Caco-2 (cell line): ENCODE measurements at regions not wholly inside any gene's neighbourhood (a gene's known extent, or its start where the extent isn't known, plus 50 kb on each side); places are given as distances from the start of the nearest gene placed in this dataset.

Experiments used
- BruUV-seq: library from RNA; stranded (reverse); fragments of 400-500 nt; replicated peaks from 2 replicates; lab custom pipeline; 2021; lab: Mats Ljungman, UMichigan
- CTCF ChIA-PET: fragments of 300-600 bp; sonication (Branson Sonifier 250); formaldehyde crosslinking; loops from one replicate; lab custom pipeline; 2022; ENCODE audit warnings: antibody characterized with exemption; lab: Charles Lee
- POLR2A ChIA-PET: fragments of 300-600 bp; sonication (Branson Sonifier 250); formaldehyde crosslinking; loops from one replicate; lab custom pipeline; 2022; ENCODE audit warnings: antibody characterized with exemption; lab: Charles Lee
- DNase-seq, 2 experiments: peaks; one replicate each; pipeline versions ENCODE4 v3.0.0 to v3.0.0-alpha.2; 2020 to 2022
- H3K27me3 ChIP-seq: replicated peaks from 2 replicates; pipeline ENCODE4 v1.6.0; 2011; ENCODE audit warnings: low read length; ENCODE audit not compliant: control insufficient read depth, insufficient read depth
- H3K36me3 ChIP-seq: 2 replicates; pipeline ENCODE4 v1.5.1; 2011; ENCODE audit warnings: low read length; ENCODE audit not compliant: control insufficient read depth, insufficient read depth
- H3K4me1 ChIP-seq: fragments of 250-450 bp; sonication (Bioruptor Pico); 2 replicates; pipeline ENCODE4 v1.5.1; 2020; ENCODE audit warnings: mild to moderate bottlenecking
- H3K4me3 ChIP-seq: 2 replicates; pipeline ENCODE4 v1.5.1; 2011; ENCODE audit warnings: low read depth, mild to moderate bottlenecking, control low read depth, low read length
- H3K9me3 ChIP-seq: fragments of 250-450 bp; sonication (Bioruptor Pico); 2 replicates; pipeline ENCODE4 v1.5.1; 2020; ENCODE audit warnings: mild to moderate bottlenecking, moderate library complexity
- H3K27ac Mint-ChIP-seq: one replicate; pipeline ENCODE4 v1.8.0; 2022; ENCODE audit warnings: mixed read lengths; ENCODE audit not compliant: unreplicated experiment
- H3K27me3 Mint-ChIP-seq: one replicate; pipeline ENCODE4 v1.8.0; 2022; ENCODE audit warnings: mixed read lengths; ENCODE audit not compliant: insufficient read depth, unreplicated experiment
- H3K36me3 Mint-ChIP-seq: one replicate; pipeline ENCODE4 v1.8.0; 2022; ENCODE audit warnings: mild to moderate bottlenecking, mixed read lengths; ENCODE audit not compliant: insufficient read depth, unreplicated experiment
- H3K4me1 Mint-ChIP-seq: one replicate; pipeline ENCODE4 v1.8.0; 2022; ENCODE audit warnings: low read depth, mixed read lengths; ENCODE audit not compliant: unreplicated experiment
- H3K4me3 Mint-ChIP-seq: one replicate; pipeline ENCODE4 v1.8.0; 2022; ENCODE audit warnings: mild to moderate bottlenecking, moderate library complexity, mixed read lengths; ENCODE audit not compliant: unreplicated experiment
- H3K9me3 Mint-ChIP-seq: one replicate; pipeline ENCODE4 v1.8.0; 2022; ENCODE audit warnings: mixed read lengths; ENCODE audit not compliant: unreplicated experiment
- intact Hi-C: fragments of 100-400 bp; cut with micrococcal nuclease; formaldehyde crosslinking; loops from one replicate; pipeline ENCODE4 v1.10.0; 2022; ENCODE audit not compliant: unreplicated experiment
- TF ChIP-seq, protein P1 (sequence below), 2 experiments: fragments of 200-600 bp in 1 of 2; IDR thresholded peaks; 1 replicate in 1 of 2; 2 replicates in 1 of 2; pipeline versions ENCODE4 v1.5.1 to v1.8.0; 2011 to 2022; ENCODE audit warnings: antibody characterized with exemption in 1 of 2, control low read depth in 1 of 2, inconsistent platforms in 1 of 2, low read depth in 1 of 2, low read length in 1 of 2, mild to moderate bottlenecking in 1 of 2, moderate library complexity in 1 of 2; ENCODE audit not compliant: insufficient read depth in 1 of 2, severe bottlenecking in 1 of 2, unreplicated experiment in 1 of 2

DNA sequence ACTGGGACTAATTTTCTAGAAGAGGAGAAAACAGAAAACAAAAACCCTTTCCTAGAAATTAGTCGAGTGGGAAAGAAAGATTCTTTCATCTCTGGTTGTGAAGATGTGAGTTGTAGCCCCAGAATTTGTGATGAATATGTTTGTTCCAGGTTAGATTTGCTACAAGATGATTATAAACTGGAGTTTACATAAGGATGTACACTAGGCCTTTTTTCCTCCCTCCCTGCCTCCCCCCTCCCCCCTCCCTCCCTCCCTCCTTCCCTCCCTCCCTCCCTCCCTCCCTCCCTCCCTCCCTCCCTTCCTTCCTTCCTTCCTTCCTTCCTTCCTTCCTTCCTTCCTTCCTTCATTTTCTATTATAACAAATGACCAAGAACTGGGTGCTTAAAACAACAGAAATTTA, 1502.0 kb downstream of the SI start:
- ChIA-PET CTCF (no interaction called here), POLR2A (no interaction called here)
- Histone ChIP-seq H3K4me1 (no peaks in the 10 kb centered on the region), H3K4me3 (no peak overlapping the region), H3K9me3 (no peaks in the 10 kb centered on the region), H3K36me3 (no peaks in the 10 kb centered on the region), H3K27me3 (no peaks in the 10 kb centered on the region)
- DNase-seq, result no peak
- Mint-ChIP-seq H3K4me3 (no peak overlapping the region), H3K9me3 (no peaks in the 10 kb centered on the region), H3K4me1 (no peaks in the 10 kb centered on the region), H3K27ac (no peak overlapping the region), H3K27me3 (no peaks in the 10 kb centered on the region), H3K36me3 (no peaks in the 10 kb centered on the region)
- BruUV-seq, result no TSS peak
- TF ChIP-seq, protein P1, sequence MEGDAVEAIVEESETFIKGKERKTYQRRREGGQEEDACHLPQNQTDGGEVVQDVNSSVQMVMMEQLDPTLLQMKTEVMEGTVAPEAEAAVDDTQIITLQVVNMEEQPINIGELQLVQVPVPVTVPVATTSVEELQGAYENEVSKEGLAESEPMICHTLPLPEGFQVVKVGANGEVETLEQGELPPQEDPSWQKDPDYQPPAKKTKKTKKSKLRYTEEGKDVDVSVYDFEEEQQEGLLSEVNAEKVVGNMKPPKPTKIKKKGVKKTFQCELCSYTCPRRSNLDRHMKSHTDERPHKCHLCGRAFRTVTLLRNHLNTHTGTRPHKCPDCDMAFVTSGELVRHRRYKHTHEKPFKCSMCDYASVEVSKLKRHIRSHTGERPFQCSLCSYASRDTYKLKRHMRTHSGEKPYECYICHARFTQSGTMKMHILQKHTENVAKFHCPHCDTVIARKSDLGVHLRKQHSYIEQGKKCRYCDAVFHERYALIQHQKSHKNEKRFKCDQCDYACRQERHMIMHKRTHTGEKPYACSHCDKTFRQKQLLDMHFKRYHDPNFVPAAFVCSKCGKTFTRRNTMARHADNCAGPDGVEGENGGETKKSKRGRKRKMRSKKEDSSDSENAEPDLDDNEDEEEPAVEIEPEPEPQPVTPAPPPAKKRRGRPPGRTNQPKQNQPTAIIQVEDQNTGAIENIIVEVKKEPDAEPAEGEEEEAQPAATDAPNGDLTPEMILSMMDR (IDR thresholded peaks at IDR 0.05; ENCODE audit: insufficient read depth in 1 of 2, low read depth in 1 of 2, low read length in 1 of 2, severe bottlenecking in 1 of 2, unreplicated experiment in 1 of 2), result no peak
- intact Hi-C loops, result no loop called here

DNA sequence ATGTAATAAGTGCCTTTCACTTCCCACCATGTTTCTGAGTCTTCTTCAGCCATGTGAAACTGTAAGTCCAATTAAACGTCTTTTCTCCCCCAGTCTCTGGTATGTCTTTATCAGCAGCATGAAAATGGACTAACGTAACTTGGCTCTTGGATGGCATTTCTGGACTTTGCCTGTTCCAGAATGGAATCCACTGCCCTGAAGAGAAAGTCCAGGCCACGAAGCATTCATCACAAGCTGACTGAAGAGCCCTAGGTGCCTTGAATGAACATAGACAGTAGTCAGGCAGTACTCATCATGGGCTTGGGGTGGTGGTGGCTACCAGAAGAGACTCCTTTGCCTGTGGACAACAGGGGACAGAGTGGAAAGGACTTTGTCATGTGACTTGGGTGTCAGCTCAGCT, 1505.0 kb downstream of the SI start:
- H3K9me3 Mint-ChIP-seq, result no peaks in the 10 kb centered on the region
- Histone ChIP-seq H3K4me3 (no peak overlapping the region), H3K9me3 (no peaks in the 10 kb centered on the region), H3K27me3 (no peaks in the 10 kb centered on the region), H3K36me3 (no peaks in the 10 kb centered on the region), H3K4me1 (no peaks in the 10 kb centered on the region)
- no peaks in the 10 kb centered on the region for H3K36me3 Mint-ChIP-seq
- DNase-seq, result no peak
- no peak overlapping the region for H3K27ac Mint-ChIP-seq
- no peak overlapping the region for H3K4me3 Mint-ChIP-seq
- H3K4me1 Mint-ChIP-seq, result no peaks in the 10 kb centered on the region
- intact Hi-C loops, result no loop called here
- BruUV-seq, result no TSS peak
- POLR2A ChIA-PET, result no interaction called here
- TF ChIP-seq, protein P1 (IDR thresholded peaks at IDR 0.05; ENCODE audit: insufficient read depth in 1 of 2, low read depth in 1 of 2, low read length in 1 of 2, severe bottlenecking in 1 of 2, unreplicated experiment in 1 of 2), result no peak
- H3K27me3 Mint-ChIP-seq, result no peaks in the 10 kb centered on the region
- CTCF ChIA-PET, result no interaction called here

DNA sequence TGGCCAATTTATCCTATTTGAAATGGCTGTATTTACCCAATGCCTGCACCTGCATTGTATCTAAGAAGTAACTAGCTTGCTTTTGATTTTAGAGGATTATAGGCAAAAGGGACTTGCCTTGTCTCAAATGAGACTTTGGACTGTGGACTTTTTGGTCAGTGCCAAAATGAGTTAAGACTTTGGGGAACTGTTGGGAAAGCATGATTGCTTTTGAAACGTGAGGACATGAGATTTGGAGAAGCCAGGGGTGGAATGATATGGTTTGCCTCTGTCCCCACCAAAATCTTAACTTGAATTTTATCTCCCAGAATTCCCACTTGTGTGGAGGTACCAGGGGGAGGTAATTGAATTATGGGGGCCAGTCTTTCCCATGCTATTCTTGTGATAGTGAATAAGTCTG, 1505.4 kb downstream of the SI start:
- Histone ChIP-seq H3K4me3 (no peak overlapping the region), H3K27me3 (no peaks in the 10 kb centered on the region), H3K4me1 (no peaks in the 10 kb centered on the region), H3K9me3 (no peaks in the 10 kb centered on the region), H3K36me3 (no peaks in the 10 kb centered on the region)
- Mint-ChIP-seq H3K4me1 (no peaks in the 10 kb centered on the region), H3K4me3 (no peak overlapping the region), H3K27me3 (no peaks in the 10 kb centered on the region), H3K36me3 (no peaks in the 10 kb centered on the region), H3K27ac (no peak overlapping the region), H3K9me3 (no peaks in the 10 kb centered on the region)
- no peak for DNase-seq
- intact Hi-C loops, result no loop called here
- CTCF ChIA-PET, result no interaction called here
- POLR2A ChIA-PET, result no interaction called here
- TF ChIP-seq, protein P1 (IDR thresholded peaks at IDR 0.05; ENCODE audit: insufficient read depth in 1 of 2, low read depth in 1 of 2, low read length in 1 of 2, severe bottlenecking in 1 of 2, unreplicated experiment in 1 of 2), result no peak
- no TSS peak for BruUV-seq
